ENCODE measurements at regions not wholly inside any gene's neighbourhood (a gene's known extent, or its start where the extent isn't known, plus 50 kb on each side); places are given as distances from the start of the nearest gene placed in this dataset.

- no peak for DNase-seq (ENCODE audit: low spot score in 2 of 2)
- H3K4me1 ChIP-seq: no peaks in the 10 kb centered on the region
These were observed 210.2 kb downstream of the ARPP21 start for GRCh38 chr3:35849496-35849895.

DNA sequence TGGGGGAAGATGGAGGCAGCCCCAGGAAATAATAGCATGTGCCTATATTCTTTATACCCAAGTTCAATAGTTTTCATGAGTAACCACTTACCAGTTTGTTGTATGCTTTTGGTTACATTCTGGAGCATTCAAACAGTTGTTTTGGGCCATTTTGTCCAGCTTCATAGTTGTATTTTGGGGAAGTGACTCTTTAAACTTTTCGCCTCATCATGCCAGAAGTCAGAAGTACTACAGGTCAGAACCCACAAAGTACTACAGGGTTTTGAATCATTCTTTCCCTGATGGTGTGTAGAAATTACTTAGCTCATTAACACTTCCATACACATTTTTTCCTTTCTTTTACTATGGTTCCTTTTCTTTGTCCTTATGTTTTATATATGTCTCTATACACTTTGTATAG is 210.6 kb downstream of the ARPP21 start:
- no peaks in the 10 kb centered on the region for H3K27me3 ChIP-seq
- intact Hi-C loops (cut with DNase I; ENCODE audit: low total_unique reads): no loop called here
- DNase-seq (ENCODE audit: low spot score in 2 of 2): no peak
- H3K36me3 ChIP-seq: no peaks in the 10 kb centered on the region
- H3K9me3 ChIP-seq: no peaks in the 10 kb centered on the region
- H3K27ac ChIP-seq: no peak overlapping the region
- no peaks in the 10 kb centered on the region for H3K4me1 ChIP-seq
- TF ChIP-seq POLR2A (IDR thresholded peaks at IDR 0.05) (no peak), POLR2AphosphoS5 (IDR thresholded peaks at IDR 0.05) (no peak)
- TF ChIP-seq, protein P1, sequence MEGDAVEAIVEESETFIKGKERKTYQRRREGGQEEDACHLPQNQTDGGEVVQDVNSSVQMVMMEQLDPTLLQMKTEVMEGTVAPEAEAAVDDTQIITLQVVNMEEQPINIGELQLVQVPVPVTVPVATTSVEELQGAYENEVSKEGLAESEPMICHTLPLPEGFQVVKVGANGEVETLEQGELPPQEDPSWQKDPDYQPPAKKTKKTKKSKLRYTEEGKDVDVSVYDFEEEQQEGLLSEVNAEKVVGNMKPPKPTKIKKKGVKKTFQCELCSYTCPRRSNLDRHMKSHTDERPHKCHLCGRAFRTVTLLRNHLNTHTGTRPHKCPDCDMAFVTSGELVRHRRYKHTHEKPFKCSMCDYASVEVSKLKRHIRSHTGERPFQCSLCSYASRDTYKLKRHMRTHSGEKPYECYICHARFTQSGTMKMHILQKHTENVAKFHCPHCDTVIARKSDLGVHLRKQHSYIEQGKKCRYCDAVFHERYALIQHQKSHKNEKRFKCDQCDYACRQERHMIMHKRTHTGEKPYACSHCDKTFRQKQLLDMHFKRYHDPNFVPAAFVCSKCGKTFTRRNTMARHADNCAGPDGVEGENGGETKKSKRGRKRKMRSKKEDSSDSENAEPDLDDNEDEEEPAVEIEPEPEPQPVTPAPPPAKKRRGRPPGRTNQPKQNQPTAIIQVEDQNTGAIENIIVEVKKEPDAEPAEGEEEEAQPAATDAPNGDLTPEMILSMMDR (IDR thresholded peaks at IDR 0.05): no peak
- no peak overlapping the region for H3K4me3 ChIP-seq

More at GRCh38 chr3:35849496-35849895, 210.2 kb downstream of the ARPP21 start:
- no peak for TF ChIP-seq POLR2A (IDR thresholded peaks at IDR 0.05)
- no peak for TF ChIP-seq POLR2AphosphoS5 (IDR thresholded peaks at IDR 0.05)
- TF ChIP-seq, protein P1 (IDR thresholded peaks at IDR 0.05): no peak
- H3K27ac ChIP-seq: no peak overlapping the region
- intact Hi-C loops (cut with DNase I; ENCODE audit: low total_unique reads): no loop called here
- H3K9me3 ChIP-seq: no peaks in the 10 kb centered on the region
- H3K4me3 ChIP-seq: no peak overlapping the region
- no peaks in the 10 kb centered on the region for H3K36me3 ChIP-seq
- H3K27me3 ChIP-seq: no peaks in the 10 kb centered on the region

DNA sequence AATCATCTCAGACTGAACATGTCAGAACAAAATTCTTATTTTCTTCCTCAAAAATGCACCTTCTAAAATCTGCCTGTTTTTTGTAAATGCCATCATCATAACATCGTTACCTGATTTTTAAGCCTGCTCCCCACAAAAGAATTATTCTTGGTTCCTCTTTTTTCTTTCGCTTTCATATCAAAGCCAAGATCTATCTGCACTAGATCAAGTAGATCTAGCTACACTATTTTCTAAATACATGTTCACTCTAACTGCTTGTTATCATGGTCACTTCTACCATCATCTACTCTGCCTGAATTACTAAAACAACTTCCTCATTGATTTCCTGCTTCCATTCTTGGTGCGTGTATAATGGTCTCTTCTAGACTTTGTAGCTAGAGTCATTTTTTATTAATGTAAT is 217.7 kb downstream of the ARPP21 start:
- Histone ChIP-seq H3K4me3 (no peak overlapping the region), H3K27ac (no peak overlapping the region), H3K36me3 (no peaks in the 10 kb centered on the region), H3K27me3 (no peaks in the 10 kb centered on the region), H3K9me3 (no peaks in the 10 kb centered on the region), H3K4me1 (no peaks in the 10 kb centered on the region)
- TF ChIP-seq, protein P1 (IDR thresholded peaks at IDR 0.05): no peak
- TF ChIP-seq POLR2A (IDR thresholded peaks at IDR 0.05) (no peak), POLR2AphosphoS5 (IDR thresholded peaks at IDR 0.05) (no peak)
- intact Hi-C loops (cut with DNase I; ENCODE audit: low total_unique reads): no loop called here
- no peak for DNase-seq (ENCODE audit: low spot score in 2 of 2)

DNA sequence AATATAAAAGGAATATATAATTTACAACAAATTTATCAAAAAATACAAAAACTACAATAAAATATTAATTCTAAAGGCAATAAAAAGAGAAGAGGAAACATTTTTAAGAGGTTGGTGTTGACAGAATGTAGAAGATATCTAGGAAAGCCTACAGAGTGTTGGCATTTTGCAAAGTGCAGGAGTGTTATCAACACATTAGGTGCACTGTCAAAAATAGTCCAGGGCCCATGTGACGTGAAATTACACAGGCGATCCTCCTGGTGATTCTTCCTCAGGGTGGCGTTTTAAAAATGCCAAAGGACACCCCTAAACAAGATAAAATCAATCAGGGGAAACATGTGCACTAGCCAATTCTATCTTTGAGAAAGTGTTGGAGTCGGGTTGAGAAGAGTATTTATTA is 222.7 kb downstream of the ARPP21 start:
- Histone ChIP-seq H3K9me3 (no peaks in the 10 kb centered on the region), H3K36me3 (no peaks in the 10 kb centered on the region), H3K27me3 (no peaks in the 10 kb centered on the region), H3K4me1 (no peaks in the 10 kb centered on the region), H3K4me3 (no peak overlapping the region), H3K27ac (no peak overlapping the region)
- TF ChIP-seq POLR2A (IDR thresholded peaks at IDR 0.05) (no peak), POLR2AphosphoS5 (IDR thresholded peaks at IDR 0.05) (no peak)
- TF ChIP-seq, protein P1 (IDR thresholded peaks at IDR 0.05): no peak
- no peak for DNase-seq (ENCODE audit: low spot score in 2 of 2)
- intact Hi-C loops (cut with DNase I; ENCODE audit: low total_unique reads): no loop called here

- Histone ChIP-seq H3K36me3 (no peaks in the 10 kb centered on the region), H3K27me3 (no peaks in the 10 kb centered on the region)
- intact Hi-C loops (cut with DNase I; ENCODE audit: low total_unique reads): no loop called here
These were observed 225.5 kb downstream of the ARPP21 start for GRCh38 chr3:35864871-35865270.

More at GRCh38 chr3:35864871-35865270, 225.5 kb downstream of the ARPP21 start:
- no peak for TF ChIP-seq POLR2AphosphoS5 (IDR thresholded peaks at IDR 0.05)
- TF ChIP-seq, protein P1 (IDR thresholded peaks at IDR 0.05): no peak
- no peak for TF ChIP-seq POLR2A (IDR thresholded peaks at IDR 0.05)
- Histone ChIP-seq H3K27ac (no peak overlapping the region), H3K4me3 (no peak overlapping the region), H3K9me3 (no peaks in the 10 kb centered on the region), H3K4me1 (no peaks in the 10 kb centered on the region)
- DNase-seq (ENCODE audit: low spot score in 2 of 2): no peak
